ENCODE measurements at regions not wholly inside any gene's neighbourhood (a gene's known extent, or its start where the extent isn't known, plus 50 kb on each side); places are given as distances from the start of the nearest gene placed in this dataset.

DNA sequence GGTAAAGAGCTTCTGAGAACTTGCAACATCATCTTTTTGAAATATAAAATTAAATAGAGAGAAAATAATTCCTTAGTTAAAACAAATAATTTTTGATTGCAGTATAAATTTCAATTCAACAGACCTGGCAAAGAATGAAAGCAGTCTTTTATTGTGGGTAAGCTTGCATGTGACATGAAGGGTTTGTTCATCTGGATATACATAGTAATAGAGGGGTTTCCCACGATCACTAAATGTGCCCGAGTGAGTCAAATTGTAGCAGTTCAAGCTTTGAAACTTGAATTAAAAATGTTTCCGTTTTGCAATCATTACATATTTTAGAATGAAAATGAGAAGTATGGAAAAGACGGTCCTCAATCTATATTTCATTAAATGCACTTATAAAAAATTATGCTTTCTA, 658.4 kb upstream of the MBL2 start:
- H3K27ac ChIP-seq (ENCODE audit: low read length): no peak overlapping the region
- H3K27me3 ChIP-seq (ENCODE audit: insufficient read depth, low read length, poor library complexity): no peaks in the 10 kb centered on the region
- H3K36me3 ChIP-seq (ENCODE audit: insufficient read depth, low read length): no peaks in the 10 kb centered on the region
- H3K79me2 ChIP-seq (ENCODE audit: insufficient read depth, low read length): no peaks in the 10 kb centered on the region
- DNase-seq (no peak), ATAC-seq (ENCODE audit: insufficient read depth, low read depth) (no peak)
- TF ChIP-seq EZH2 (IDR thresholded peaks at IDR 0.05; ENCODE audit: borderline replicate concordance, low read depth, low read length, severe bottlenecking): no peak
- TF ChIP-seq, protein P1, sequence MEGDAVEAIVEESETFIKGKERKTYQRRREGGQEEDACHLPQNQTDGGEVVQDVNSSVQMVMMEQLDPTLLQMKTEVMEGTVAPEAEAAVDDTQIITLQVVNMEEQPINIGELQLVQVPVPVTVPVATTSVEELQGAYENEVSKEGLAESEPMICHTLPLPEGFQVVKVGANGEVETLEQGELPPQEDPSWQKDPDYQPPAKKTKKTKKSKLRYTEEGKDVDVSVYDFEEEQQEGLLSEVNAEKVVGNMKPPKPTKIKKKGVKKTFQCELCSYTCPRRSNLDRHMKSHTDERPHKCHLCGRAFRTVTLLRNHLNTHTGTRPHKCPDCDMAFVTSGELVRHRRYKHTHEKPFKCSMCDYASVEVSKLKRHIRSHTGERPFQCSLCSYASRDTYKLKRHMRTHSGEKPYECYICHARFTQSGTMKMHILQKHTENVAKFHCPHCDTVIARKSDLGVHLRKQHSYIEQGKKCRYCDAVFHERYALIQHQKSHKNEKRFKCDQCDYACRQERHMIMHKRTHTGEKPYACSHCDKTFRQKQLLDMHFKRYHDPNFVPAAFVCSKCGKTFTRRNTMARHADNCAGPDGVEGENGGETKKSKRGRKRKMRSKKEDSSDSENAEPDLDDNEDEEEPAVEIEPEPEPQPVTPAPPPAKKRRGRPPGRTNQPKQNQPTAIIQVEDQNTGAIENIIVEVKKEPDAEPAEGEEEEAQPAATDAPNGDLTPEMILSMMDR (IDR thresholded peaks at IDR 0.05; ENCODE audit: borderline replicate concordance, extremely low read depth, low read length, poor library complexity, severe bottlenecking): no peak
- no peaks in the 10 kb centered on the region for H3K4me1 ChIP-seq (ENCODE audit: insufficient read depth, low read length)
- H3K4me3 ChIP-seq (ENCODE audit: low read depth in 1 of 2, low read length in 2 of 2): no peak overlapping the region
- H3K4me2 ChIP-seq (ENCODE audit: insufficient read depth, low read length): no peak overlapping the region
- no peak overlapping the region for H3K9ac ChIP-seq (ENCODE audit: low read depth, low read length)
- H3K9me3 ChIP-seq (ENCODE audit: insufficient read depth, low read length, severe bottlenecking): no peaks in the 10 kb centered on the region
- no peaks in the 10 kb centered on the region for H4K20me1 ChIP-seq (ENCODE audit: insufficient read depth, low read length)
- no peak overlapping the region for H2AFZ ChIP-seq (ENCODE audit: low read depth, low read length)

DNA sequence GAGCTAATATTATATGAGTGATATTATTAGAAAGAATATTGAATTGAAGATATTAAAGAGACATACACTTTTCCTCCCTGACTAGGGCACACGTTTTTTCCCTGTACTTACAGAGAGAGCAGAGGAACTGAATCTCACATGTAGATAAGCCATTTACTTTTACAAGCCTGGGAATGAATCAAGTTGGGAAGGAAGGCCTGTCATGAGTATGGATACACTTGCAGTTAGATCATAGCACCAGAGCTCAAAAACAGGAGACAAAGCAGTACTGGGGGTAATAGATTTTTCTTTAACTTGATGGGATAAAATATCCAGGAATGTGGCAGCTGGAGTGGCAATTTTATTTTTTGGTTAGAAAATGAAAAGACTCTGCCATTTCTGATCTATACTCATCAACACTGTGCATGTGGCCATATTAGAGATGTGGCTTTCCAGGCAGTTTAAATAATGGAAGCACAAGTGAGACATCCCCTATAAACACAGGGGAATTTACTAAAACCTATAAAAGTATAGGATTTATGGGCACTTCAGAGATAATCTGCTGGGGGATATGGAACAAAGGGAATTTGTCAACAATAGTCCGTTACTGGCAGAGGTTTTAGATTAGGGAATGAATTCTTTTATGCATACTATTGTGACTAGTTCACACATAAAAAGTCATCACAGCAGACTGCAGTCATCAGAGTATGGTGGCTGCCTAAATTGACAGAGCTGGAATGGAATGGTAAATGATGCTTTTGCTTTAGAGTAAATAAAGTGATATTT, 657.7 kb upstream of the MBL2 start:
- H3K27ac ChIP-seq (ENCODE audit: low read length): no peak overlapping the region
- H3K27me3 ChIP-seq (ENCODE audit: insufficient read depth, low read length, poor library complexity): no peaks in the 10 kb centered on the region
- no peak overlapping the region for H3K9ac ChIP-seq (ENCODE audit: low read depth, low read length)
- ATAC-seq (ENCODE audit: insufficient read depth, low read depth) (no peak), DNase-seq (no peak)
- no peaks in the 10 kb centered on the region for H3K9me3 ChIP-seq (ENCODE audit: insufficient read depth, low read length, severe bottlenecking)
- TF ChIP-seq, protein P1 (IDR thresholded peaks at IDR 0.05; ENCODE audit: borderline replicate concordance, extremely low read depth, low read length, poor library complexity, severe bottlenecking): no peak
- no peak for TF ChIP-seq EZH2 (IDR thresholded peaks at IDR 0.05; ENCODE audit: borderline replicate concordance, low read depth, low read length, severe bottlenecking)
- no peaks in the 10 kb centered on the region for H3K36me3 ChIP-seq (ENCODE audit: insufficient read depth, low read length)
- no peak overlapping the region for H3K4me2 ChIP-seq (ENCODE audit: insufficient read depth, low read length)
- no peaks in the 10 kb centered on the region for H3K79me2 ChIP-seq (ENCODE audit: insufficient read depth, low read length)
- H3K4me3 ChIP-seq (ENCODE audit: low read depth in 1 of 2, low read length in 2 of 2): no peak overlapping the region
- H4K20me1 ChIP-seq (ENCODE audit: insufficient read depth, low read length): no peaks in the 10 kb centered on the region
- H3K4me1 ChIP-seq (ENCODE audit: insufficient read depth, low read length): no peaks in the 10 kb centered on the region
- H2AFZ ChIP-seq (ENCODE audit: low read depth, low read length): no peak overlapping the region

DNA sequence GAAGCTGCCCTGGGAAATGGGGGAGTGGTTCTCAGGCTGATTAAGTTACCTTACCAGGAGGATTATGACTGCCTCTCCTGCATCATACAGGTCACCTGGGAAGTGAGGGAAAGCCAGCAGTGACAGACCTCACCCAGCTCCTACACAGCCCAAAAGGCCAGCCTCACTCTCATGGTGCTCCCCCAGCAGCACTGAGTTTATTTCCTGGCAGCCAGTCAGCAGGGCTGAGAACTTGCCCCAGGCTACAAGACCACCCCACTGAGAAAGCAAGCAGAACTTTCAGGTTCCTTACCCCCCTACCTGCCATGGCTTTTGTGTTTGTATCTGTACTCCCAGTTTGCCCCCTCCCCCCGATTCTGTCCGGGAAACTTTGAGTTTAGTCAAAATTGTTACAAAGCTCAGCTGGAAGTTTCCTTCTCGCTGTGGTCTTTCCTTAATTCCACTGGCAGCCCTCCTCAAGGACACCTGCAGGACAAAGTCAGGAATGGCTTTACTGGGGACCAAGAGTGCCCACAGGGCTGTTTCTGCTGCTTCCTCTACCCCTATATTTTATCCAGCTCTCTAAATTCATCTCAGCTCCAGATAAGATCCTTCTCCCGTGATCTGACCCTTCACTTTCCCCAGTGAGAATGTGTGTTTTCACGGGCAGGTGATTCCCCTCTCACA, 649.8 kb upstream of the MBL2 start:
- TF ChIP-seq, protein P1 (IDR thresholded peaks at IDR 0.05; ENCODE audit: borderline replicate concordance, extremely low read depth, low read length, poor library complexity, severe bottlenecking): no peak
- TF ChIP-seq EZH2 (IDR thresholded peaks at IDR 0.05; ENCODE audit: borderline replicate concordance, low read depth, low read length, severe bottlenecking): no peak
- no peaks in the 10 kb centered on the region for H4K20me1 ChIP-seq (ENCODE audit: insufficient read depth, low read length)
- no peak for ATAC-seq (ENCODE audit: insufficient read depth, low read depth)
- no peaks in the 10 kb centered on the region for H3K4me1 ChIP-seq (ENCODE audit: insufficient read depth, low read length)
- H3K27ac ChIP-seq (ENCODE audit: low read length): no peak overlapping the region
- no peak overlapping the region for H3K4me3 ChIP-seq (ENCODE audit: low read depth in 1 of 2, low read length in 2 of 2)
- H3K79me2 ChIP-seq (ENCODE audit: insufficient read depth, low read length): no peaks in the 10 kb centered on the region
- no peak for DNase-seq
- no peaks in the 10 kb centered on the region for H3K27me3 ChIP-seq (ENCODE audit: insufficient read depth, low read length, poor library complexity)
- no peaks in the 10 kb centered on the region for H3K9me3 ChIP-seq (ENCODE audit: insufficient read depth, low read length, severe bottlenecking)
- H3K36me3 ChIP-seq (ENCODE audit: insufficient read depth, low read length): no peaks in the 10 kb centered on the region
- H3K4me2 ChIP-seq (ENCODE audit: insufficient read depth, low read length): no peak overlapping the region
- no peak overlapping the region for H2AFZ ChIP-seq (ENCODE audit: low read depth, low read length)
- H3K9ac ChIP-seq (ENCODE audit: low read depth, low read length): no peak overlapping the region
